ENCODE measurements at regions not wholly inside any gene's neighbourhood (a gene's known extent, or its start where the extent isn't known, plus 50 kb on each side); places are given as distances from the start of the nearest gene placed in this dataset.
A peak's percentile ranks its signal among the peaks of the same experiment; 100 is the strongest.

- DNase-seq: no peak
Measured at GRCh38 chr3:66692766-66693150, 191.9 kb upstream of the LRIG1 start.

- DNase-seq: peak; percentile 74
Measured at GRCh38 chr3:66693461-66694031, 192.7 kb upstream of the LRIG1 start.

GRCh38 chr3:66702126-66702525 is 201.3 kb upstream of the LRIG1 start:
- no peak for DNase-seq

- no peak for DNase-seq
Measured at GRCh38 chr3:66703501-66703900, 202.7 kb upstream of the LRIG1 start.

GRCh38 chr3:66705076-66705475 is 204.3 kb upstream of the LRIG1 start:
- DNase-seq: no peak

- no peak for DNase-seq
Measured at GRCh38 chr3:66706890-66707289, 206.1 kb upstream of the LRIG1 start.

GRCh38 chr3:66709532-66709931 is 208.7 kb upstream of the LRIG1 start:
- DNase-seq: no peak

- DNase-seq: no peak
Measured at GRCh38 chr3:66712210-66712609, 211.4 kb upstream of the LRIG1 start.

- DNase-seq: no peak
Measured at GRCh38 chr3:66713921-66714320, 213.1 kb upstream of the LRIG1 start.

GRCh38 chr3:66715806-66716205 is 215.0 kb upstream of the LRIG1 start:
- DNase-seq: no peak

- DNase-seq: no peak
Measured at GRCh38 chr3:66717806-66718205, 217.0 kb upstream of the LRIG1 start.

GRCh38 chr3:66719796-66720356 is 219.1 kb upstream of the LRIG1 start:
- DNase-seq: no peak

GRCh38 chr3:66720508-66720907 is 219.7 kb upstream of the LRIG1 start:
- DNase-seq: no peak

- DNase-seq: no peak
Measured at GRCh38 chr3:66722675-66723074, 221.9 kb upstream of the LRIG1 start.

GRCh38 chr3:66723231-66723630 is 222.4 kb upstream of the LRIG1 start:
- DNase-seq: no peak

- DNase-seq: no peak
Measured at GRCh38 chr3:66729687-66730393, 229.0 kb upstream of the LRIG1 start.

GRCh38 chr3:66738625-66739365 is 238.0 kb upstream of the LRIG1 start:
- no peak for DNase-seq

- no peak for DNase-seq
Measured at GRCh38 chr3:66740260-66740659, 239.4 kb upstream of the LRIG1 start.

- no peak for DNase-seq
Measured at GRCh38 chr3:66744521-66744920, 243.7 kb upstream of the LRIG1 start.

- no peak for DNase-seq
Measured at GRCh38 chr3:66744986-66745385, 244.2 kb upstream of the LRIG1 start.

- peak; percentile 52 for DNase-seq
Measured at GRCh38 chr3:66747261-66747660, 246.4 kb upstream of the LRIG1 start.

- DNase-seq: peak; percentile 36
Measured at GRCh38 chr3:66747696-66748095, 246.9 kb upstream of the LRIG1 start.

GRCh38 chr3:66748175-66748876 is 247.5 kb upstream of the LRIG1 start:
- no peak for DNase-seq

Measured in left hindlimb (tissue), 1 donor.